ENCODE measurements at regions not wholly inside any gene's neighbourhood (a gene's known extent, or its start where the extent isn't known, plus 50 kb on each side); places are given as distances from the start of the nearest gene placed in this dataset.

DNA sequence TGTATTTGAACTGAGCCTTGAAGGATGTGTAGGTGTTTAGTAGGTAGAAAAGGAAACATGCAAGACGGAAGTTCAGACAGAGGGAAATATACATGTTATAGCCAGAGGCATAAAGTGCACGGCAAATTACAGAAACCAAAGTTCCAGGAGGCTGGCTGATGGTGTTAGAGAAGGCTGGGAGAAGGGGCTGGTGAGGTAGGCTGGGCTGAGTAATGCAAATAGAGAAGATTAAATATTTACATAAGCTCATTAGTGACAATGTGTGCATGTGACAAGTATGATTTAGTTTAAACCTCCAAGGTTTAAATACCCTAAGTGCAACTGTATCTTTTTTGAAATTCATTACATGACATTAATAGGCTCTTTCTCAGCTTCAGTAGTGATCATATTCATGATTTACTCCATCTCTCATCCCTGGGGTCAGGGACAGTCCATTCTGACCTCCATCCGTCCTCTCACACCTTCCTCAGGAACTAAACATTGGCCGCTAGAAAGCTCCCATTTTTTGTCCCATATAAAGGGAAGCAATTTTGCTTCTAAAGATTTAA, 399.8 kb upstream of the SALL1 start (continued):
- TF ChIP-seq, protein P1, sequence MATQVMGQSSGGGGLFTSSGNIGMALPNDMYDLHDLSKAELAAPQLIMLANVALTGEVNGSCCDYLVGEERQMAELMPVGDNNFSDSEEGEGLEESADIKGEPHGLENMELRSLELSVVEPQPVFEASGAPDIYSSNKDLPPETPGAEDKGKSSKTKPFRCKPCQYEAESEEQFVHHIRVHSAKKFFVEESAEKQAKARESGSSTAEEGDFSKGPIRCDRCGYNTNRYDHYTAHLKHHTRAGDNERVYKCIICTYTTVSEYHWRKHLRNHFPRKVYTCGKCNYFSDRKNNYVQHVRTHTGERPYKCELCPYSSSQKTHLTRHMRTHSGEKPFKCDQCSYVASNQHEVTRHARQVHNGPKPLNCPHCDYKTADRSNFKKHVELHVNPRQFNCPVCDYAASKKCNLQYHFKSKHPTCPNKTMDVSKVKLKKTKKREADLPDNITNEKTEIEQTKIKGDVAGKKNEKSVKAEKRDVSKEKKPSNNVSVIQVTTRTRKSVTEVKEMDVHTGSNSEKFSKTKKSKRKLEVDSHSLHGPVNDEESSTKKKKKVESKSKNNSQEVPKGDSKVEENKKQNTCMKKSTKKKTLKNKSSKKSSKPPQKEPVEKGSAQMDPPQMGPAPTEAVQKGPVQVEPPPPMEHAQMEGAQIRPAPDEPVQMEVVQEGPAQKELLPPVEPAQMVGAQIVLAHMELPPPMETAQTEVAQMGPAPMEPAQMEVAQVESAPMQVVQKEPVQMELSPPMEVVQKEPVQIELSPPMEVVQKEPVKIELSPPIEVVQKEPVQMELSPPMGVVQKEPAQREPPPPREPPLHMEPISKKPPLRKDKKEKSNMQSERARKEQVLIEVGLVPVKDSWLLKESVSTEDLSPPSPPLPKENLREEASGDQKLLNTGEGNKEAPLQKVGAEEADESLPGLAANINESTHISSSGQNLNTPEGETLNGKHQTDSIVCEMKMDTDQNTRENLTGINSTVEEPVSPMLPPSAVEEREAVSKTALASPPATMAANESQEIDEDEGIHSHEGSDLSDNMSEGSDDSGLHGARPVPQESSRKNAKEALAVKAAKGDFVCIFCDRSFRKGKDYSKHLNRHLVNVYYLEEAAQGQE (IDR thresholded peaks at IDR 0.05; ENCODE audit: borderline replicate concordance in 1 of 2, low read depth in 1 of 2, low read length in 2 of 2) = no peak
- TF ChIP-seq SRSF1 (optimal IDR thresholded peaks at IDR 0.05; ENCODE audit: low read depth, low read length) = no peak
- TF ChIP-seq ZNF75D (CRISPR knock-in tag; IDR thresholded peaks at IDR 0.05; ENCODE audit: borderline replicate concordance) = no peak

DNA sequence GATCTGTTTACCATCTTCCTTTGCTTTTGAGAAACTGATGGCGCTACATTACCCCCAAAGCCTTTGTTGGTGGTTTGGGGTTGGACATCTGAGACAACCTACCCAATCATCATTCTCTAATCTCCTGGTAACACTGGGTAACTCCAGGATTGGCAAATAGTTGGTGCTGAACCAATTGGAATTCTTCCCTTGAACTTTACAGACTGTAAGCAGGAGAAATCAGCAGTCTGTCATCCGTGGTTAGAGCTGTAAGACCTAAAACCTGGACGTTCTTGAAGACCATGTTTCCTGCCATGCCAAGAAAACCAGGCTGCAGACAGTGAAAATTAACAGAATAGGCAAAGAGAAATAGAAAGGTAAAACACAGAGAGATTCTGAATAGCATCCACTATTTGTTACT, 398.8 kb upstream of the SALL1 start:
- H3K27ac ChIP-seq (ENCODE audit: extremely low read length, insufficient read depth, low read length) = no peak overlapping the region
- no peak overlapping the region for H2AFZ ChIP-seq (ENCODE audit: low read length)
- no peak overlapping the region for H3K9ac ChIP-seq (ENCODE audit: insufficient read depth, low read depth, low read length)
- H3K36me3 ChIP-seq (replicated peaks in 1 of 2; ENCODE audit: control insufficient read depth in 1 of 2, insufficient read depth in 2 of 2, low read length in 2 of 2) = no peaks in the 10 kb centered on the region
- 10% methylated on average over 3 of the region's 3 CpGs for WGBS (ENCODE audit: low lambda C conversion rate)
- DNase-seq (ENCODE audit: low spot score) (no peak), ATAC-seq (no peak), FAIRE-seq (no peak)
- no peaks in the 10 kb centered on the region for H4K20me1 ChIP-seq (ENCODE audit: insufficient read depth, low read length)
- in situ Hi-C loops (cut with HindIII; ENCODE audit: extremely low pct_ligation_motif_present, low pct_unique_long_range_greater_than_20kb) = no loop called here
- H3K79me2 ChIP-seq (ENCODE audit: insufficient read depth, low read length) = no peaks in the 10 kb centered on the region
- no peak for TF ChIP-seq ZNF792 (CRISPR knock-in tag; IDR thresholded peaks at IDR 0.05)
- 0 out of 2 replicates have a peak, but pooled peaks have one; percentile 3 for TF ChIP-seq CREB1 (IDR thresholded peaks at IDR 0.05)
- TF ChIP-seq CREB1 (CRISPR knock-in tag; IDR thresholded peaks at IDR 0.05) = no peak
- TF ChIP-seq AGO1 (IDR thresholded peaks at IDR 0.05; ENCODE audit: low read depth, low read length, poor library complexity, severe bottlenecking) = no peak
- no peaks in the 10 kb centered on the region for H3K4me1 ChIP-seq (ENCODE audit: insufficient read depth, low read length)
- no peaks in the 10 kb centered on the region for H3K9me3 ChIP-seq (ENCODE audit: low read length)
- CTCF ChIA-PET (ENCODE audit: low intra/inter-chr PET ratio, low total read pairs) = no interaction called here
- BruUV-seq (replicated peaks) = no TSS peak
- H3K4me2 ChIP-seq (ENCODE audit: low read depth, low read length) = no peak overlapping the region
- POLR2A ChIA-PET = no interaction called here
- H3K27me3 ChIP-seq (ENCODE audit: control insufficient read depth in 1 of 2, insufficient read depth in 2 of 2, low read length in 2 of 2) = peaks cover 0 to 3% of the 10 kb centered on the region in 2 experiments; a peak in 2 of 5 replicates
- intact Hi-C loops (cut with micrococcal nuclease; ENCODE audit: unreplicated experiment) = no loop called here
- no peak overlapping the region for H3K4me3 ChIP-seq (replicated peaks in 1 of 3; ENCODE audit: insufficient read depth in 1 of 3, low read depth in 2 of 3, low read length in 3 of 3)
